CD8-positive, alpha-beta memory T cell (primary cell): ENCODE measurements at regions not wholly inside any gene's neighbourhood (a gene's known extent, or its start where the extent isn't known, plus 50 kb on each side); places are given as distances from the start of the nearest gene placed in this dataset.

ENCODE experiments used
- CTCF ChIA-PET: fragments of 350-600 bp; sonication (Branson Sonifier 250); formaldehyde crosslinking; loops from one replicate; lab custom pipeline; 2021; ENCODE audit warnings: antibody characterized with exemption; lab: Charles Lee
- POLR2A ChIA-PET: fragments of 350-600 bp; sonication (Branson Sonifier 250); formaldehyde crosslinking; loops from one replicate; lab custom pipeline; 2021; ENCODE audit warnings: antibody characterized with exemption; lab: Charles Lee
- DNase-seq, 5 donors: peaks; one replicate each; pipeline versions ENCODE4 v3.0.0 to v3.0.0-alpha.2; 2020 to 2022; ENCODE audit warnings: mixed read lengths in 1 of 5
- H3K27ac ChIP-seq: one replicate; pipeline ENCODE4 v1.7.0; 2013; ENCODE audit warnings: low read depth, mild to moderate bottlenecking, low read length, moderate library complexity
- H3K27me3 ChIP-seq: 2 replicates; pipeline ENCODE4 v1.7.0; 2013; ENCODE audit warnings: low read length, mild to moderate bottlenecking; ENCODE audit not compliant: insufficient read depth, poor library complexity, severe bottlenecking
- H3K36me3 ChIP-seq: 2 replicates; pipeline ENCODE4 v1.7.0; 2013; ENCODE audit warnings: mild to moderate bottlenecking, low read length, moderate library complexity; ENCODE audit not compliant: insufficient read depth
- H3K4me1 ChIP-seq: 2 replicates; pipeline ENCODE4 v1.7.0; 2013; ENCODE audit warnings: mild to moderate bottlenecking, low read length, moderate library complexity; ENCODE audit not compliant: insufficient read depth
- H3K4me3 ChIP-seq: 2 replicates; pipeline ENCODE4 v1.7.0; 2013; ENCODE audit warnings: mild to moderate bottlenecking, low read length
- H3K9me3 ChIP-seq: 2 replicates; pipeline ENCODE4 v1.7.0; 2013; ENCODE audit warnings: mild to moderate bottlenecking, low read length
- H3K27ac Mint-ChIP-seq, 8 donors: one replicate each; pipeline ENCODE4 v1.8.0; 2020 to 2021; ENCODE audit warnings: mixed read lengths in 8 of 8, mild to moderate bottlenecking in 6 of 8, inconsistent platforms in 3 of 8, moderate library complexity in 3 of 8
- H3K27me3 Mint-ChIP-seq, 2 donors: one replicate each; pipeline ENCODE4 v1.8.0; 2020 to 2021; ENCODE audit warnings: mixed read lengths in 2 of 2, mild to moderate bottlenecking in 1 of 2, moderate library complexity in 1 of 2
- H3K36me3 Mint-ChIP-seq, 3 donors: one replicate each; pipeline ENCODE4 v1.8.0; 2020 to 2021; ENCODE audit warnings: mixed read lengths in 3 of 3, inconsistent platforms in 1 of 3, mild to moderate bottlenecking in 1 of 3
- H3K4me1 Mint-ChIP-seq, 3 donors: one replicate each; pipeline ENCODE4 v1.8.0; 2020 to 2021; ENCODE audit warnings: mixed read lengths in 3 of 3, inconsistent platforms in 1 of 3, mild to moderate bottlenecking in 1 of 3
- H3K4me3 Mint-ChIP-seq, 7 donors: one replicate each; pipeline ENCODE4 v1.8.0; 2020 to 2021; ENCODE audit warnings: mixed read lengths in 7 of 7, mild to moderate bottlenecking in 6 of 7, moderate library complexity in 4 of 7, inconsistent platforms in 2 of 7
- H3K9me3 Mint-ChIP-seq, 5 donors: one replicate each; pipeline ENCODE4 v1.8.0; 2020 to 2022; ENCODE audit warnings: mixed read lengths in 5 of 5, mild to moderate bottlenecking in 3 of 5, moderate library complexity in 2 of 5, inconsistent platforms in 1 of 5

GRCh38 chr2:37816686-37817085 lies 108.4 kb upstream of the RMDN2 start:
- DNase-seq: no peak
- Histone ChIP-seq H3K36me3 (no peaks in the 10 kb centered on the region), H3K4me3 (no peak overlapping the region), H3K4me1 (no peaks in the 10 kb centered on the region), H3K9me3 (no peaks in the 10 kb centered on the region), H3K27ac (no peak overlapping the region), H3K27me3 (no peaks in the 10 kb centered on the region)
- H3K4me1 Mint-ChIP-seq: no peaks in the 10 kb centered on the region
- peaks cover 0 to 3% of the 10 kb centered on the region in 2 donors for H3K27me3 Mint-ChIP-seq
- H3K9me3 Mint-ChIP-seq: peaks cover 0 to 7% (median 3%) of the 10 kb centered on the region in 5 donors
- CTCF ChIA-PET: interaction anchor here (1.0 kb wide), 1 partner anchor 61 kb away, joined by 3 read pairs; no protein-coding TSS in a partner anchor
- POLR2A ChIA-PET: no interaction called here
- H3K27ac Mint-ChIP-seq: no peak overlapping the region
- no peak overlapping the region for H3K4me3 Mint-ChIP-seq
- H3K36me3 Mint-ChIP-seq: peaks cover 0 to 18% (median 0%) of the 10 kb centered on the region in 3 donors

GRCh38 chr2:37819186-37819585 lies 105.9 kb upstream of the RMDN2 start:
- peaks cover 0 to 3% of the 10 kb centered on the region in 2 donors for H3K27me3 Mint-ChIP-seq
- Histone ChIP-seq H3K9me3 (no peaks in the 10 kb centered on the region), H3K36me3 (no peaks in the 10 kb centered on the region), H3K4me3 (no peak overlapping the region), H3K27ac (no peak overlapping the region), H3K27me3 (no peaks in the 10 kb centered on the region), H3K4me1 (no peaks in the 10 kb centered on the region)
- ChIA-PET POLR2A (no interaction called here), CTCF (no interaction called here)
- no peak overlapping the region for H3K4me3 Mint-ChIP-seq
- peaks cover 0 to 7% (median 3%) of the 10 kb centered on the region in 5 donors for H3K9me3 Mint-ChIP-seq
- H3K36me3 Mint-ChIP-seq: peaks cover 0 to 19% (median 0%) of the 10 kb centered on the region in 3 donors
- H3K27ac Mint-ChIP-seq: no peak overlapping the region
- peaks cover 5 to 10% (median 9%) of the 10 kb centered on the region in 3 donors for H3K4me1 Mint-ChIP-seq
- DNase-seq: no peak

- Mint-ChIP-seq H3K36me3 (peaks cover 0 to 19% (median 0%) of the 10 kb centered on the region in 3 donors), H3K9me3 (peaks cover 0 to 7% (median 3%) of the 10 kb centered on the region in 5 donors), H3K27me3 (peaks cover 0 to 3% of the 10 kb centered on the region in 2 donors), H3K4me3 (no peak overlapping the region), H3K27ac (no peak overlapping the region), H3K4me1 (peaks cover 5 to 10% (median 9%) of the 10 kb centered on the region in 3 donors)
- H3K4me3 ChIP-seq: no peak overlapping the region
- no peaks in the 10 kb centered on the region for H3K36me3 ChIP-seq
- no peaks in the 10 kb centered on the region for H3K4me1 ChIP-seq
- no peaks in the 10 kb centered on the region for H3K27me3 ChIP-seq
- no peak overlapping the region for H3K27ac ChIP-seq
- no peaks in the 10 kb centered on the region for H3K9me3 ChIP-seq
- ChIA-PET POLR2A (no interaction called here), CTCF (no interaction called here)
- DNase-seq: no peak
These were observed 104.6 kb upstream of the RMDN2 start for GRCh38 chr2:37820471-37820986.

- peaks cover 0 to 6% (median 0%) of the 10 kb centered on the region in 5 donors for H3K9me3 Mint-ChIP-seq
- H3K27ac Mint-ChIP-seq: no peak overlapping the region
- CTCF ChIA-PET: interaction anchor here (1.9 kb wide), 1 partner anchor 411 kb away, joined by 6 read pairs; no protein-coding TSS in a partner anchor
- H3K4me3 ChIP-seq: no peak overlapping the region
- H3K4me1 Mint-ChIP-seq: peaks cover 8 to 19% (median 9%) of the 10 kb centered on the region in 3 donors
- H3K27ac ChIP-seq: no peak overlapping the region
- peaks cover 0 to 5% of the 10 kb centered on the region in 2 donors for H3K27me3 Mint-ChIP-seq
- H3K4me3 Mint-ChIP-seq: no peak overlapping the region
- no peaks in the 10 kb centered on the region for H3K9me3 ChIP-seq
- no peaks in the 10 kb centered on the region for H3K27me3 ChIP-seq
- H3K4me1 ChIP-seq: no peaks in the 10 kb centered on the region
- POLR2A ChIA-PET: no interaction called here
- H3K36me3 ChIP-seq: no peaks in the 10 kb centered on the region
- no peak for DNase-seq
- H3K36me3 Mint-ChIP-seq: peaks cover 0 to 15% (median 0%) of the 10 kb centered on the region in 3 donors
These were observed 99.5 kb upstream of the RMDN2 start for GRCh38 chr2:37825586-37825985.

- ChIA-PET CTCF (interaction anchor here (0.8 to 12.2 kb wide), 4 partner anchors 178 to 431 kb away, joined by 3 to 213 read pairs (median 3); no protein-coding TSS in a partner anchor), POLR2A (no interaction called here)
- H3K36me3 Mint-ChIP-seq: peaks cover 0 to 5% (median 0%) of the 10 kb centered on the region in 3 donors
- Histone ChIP-seq H3K4me1 (no peaks in the 10 kb centered on the region), H3K27ac (no peak overlapping the region), H3K4me3 (no peak overlapping the region), H3K9me3 (no peaks in the 10 kb centered on the region), H3K36me3 (no peaks in the 10 kb centered on the region), H3K27me3 (no peaks in the 10 kb centered on the region)
- H3K27ac Mint-ChIP-seq: no peak overlapping the region
- peaks cover 0 to 5% of the 10 kb centered on the region in 2 donors for H3K27me3 Mint-ChIP-seq
- no peak overlapping the region for H3K4me3 Mint-ChIP-seq
- DNase-seq: no peak
- peaks cover 8 to 19% (median 9%) of the 10 kb centered on the region in 3 donors for H3K4me1 Mint-ChIP-seq
- H3K9me3 Mint-ChIP-seq: no peaks in the 10 kb centered on the region
These were observed 98.5 kb upstream of the RMDN2 start for GRCh38 chr2:37826611-37827010.

- ChIA-PET POLR2A (no interaction called here), CTCF (interaction anchor here (0.8 to 12.2 kb wide), 5 partner anchors 179 to 431 kb away, joined by 3 to 213 read pairs (median 3); no protein-coding TSS in a partner anchor)
- Histone ChIP-seq H3K4me3 (no peak overlapping the region), H3K27me3 (no peaks in the 10 kb centered on the region), H3K4me1 (no peaks in the 10 kb centered on the region), H3K27ac (no peak overlapping the region), H3K9me3 (no peaks in the 10 kb centered on the region), H3K36me3 (no peaks in the 10 kb centered on the region)
- H3K4me1 Mint-ChIP-seq: peaks cover 10 to 16% (median 11%) of the 10 kb centered on the region in 3 donors
- DNase-seq: no peak
- no peak overlapping the region for H3K27ac Mint-ChIP-seq
- no peak overlapping the region for H3K4me3 Mint-ChIP-seq
- peaks cover 0 to 3% (median 0%) of the 10 kb centered on the region in 3 donors for H3K36me3 Mint-ChIP-seq
- peaks cover 0 to 5% of the 10 kb centered on the region in 2 donors for H3K27me3 Mint-ChIP-seq
- H3K9me3 Mint-ChIP-seq: no peaks in the 10 kb centered on the region
These were observed 97.6 kb upstream of the RMDN2 start for GRCh38 chr2:37827455-37827854.

- Mint-ChIP-seq H3K36me3 (peaks cover 0 to 3% (median 0%) of the 10 kb centered on the region in 3 donors), H3K4me1 (peaks cover 8 to 14% (median 9%) of the 10 kb centered on the region in 3 donors), H3K27me3 (peaks cover 0 to 5% of the 10 kb centered on the region in 2 donors), H3K9me3 (no peaks in the 10 kb centered on the region), H3K4me3 (no peak overlapping the region), H3K27ac (no peak overlapping the region)
- H3K4me3 ChIP-seq: no peak overlapping the region
- H3K9me3 ChIP-seq: no peaks in the 10 kb centered on the region
- H3K4me1 ChIP-seq: no peaks in the 10 kb centered on the region
- no peak overlapping the region for H3K27ac ChIP-seq
- ChIA-PET CTCF (interaction anchor here (0.9 to 12.2 kb wide), 4 partner anchors 42 to 431 kb away, joined by 3 to 213 read pairs (median 12); no protein-coding TSS in a partner anchor), POLR2A (no interaction called here)
- no peaks in the 10 kb centered on the region for H3K27me3 ChIP-seq
- DNase-seq: no peak
- no peaks in the 10 kb centered on the region for H3K36me3 ChIP-seq
These were observed 97.1 kb upstream of the RMDN2 start for GRCh38 chr2:37827911-37828511.

GRCh38 chr2:37829202-37829601 lies 95.9 kb upstream of the RMDN2 start:
- no peak for DNase-seq
- Mint-ChIP-seq H3K9me3 (no peaks in the 10 kb centered on the region), H3K27ac (no peak overlapping the region), H3K27me3 (peaks cover 0 to 5% of the 10 kb centered on the region in 2 donors), H3K4me3 (no peak overlapping the region), H3K36me3 (peaks cover 0 to 3% (median 0%) of the 10 kb centered on the region in 3 donors), H3K4me1 (peaks cover 5 to 14% (median 9%) of the 10 kb centered on the region in 3 donors)
- H3K9me3 ChIP-seq: no peaks in the 10 kb centered on the region
- H3K27me3 ChIP-seq: no peaks in the 10 kb centered on the region
- CTCF ChIA-PET: interaction anchor here (0.9 to 12.2 kb wide), 5 partner anchors 44 to 452 kb away, joined by 3 to 213 read pairs (median 3); no protein-coding TSS in a partner anchor
- no peak overlapping the region for H3K27ac ChIP-seq
- POLR2A ChIA-PET: no interaction called here
- no peaks in the 10 kb centered on the region for H3K4me1 ChIP-seq
- H3K36me3 ChIP-seq: no peaks in the 10 kb centered on the region
- H3K4me3 ChIP-seq: no peak overlapping the region
